ENCODE measurements at regions not wholly inside any gene's neighbourhood (a gene's known extent, or its start where the extent isn't known, plus 50 kb on each side); places are given as distances from the start of the nearest gene placed in this dataset.

DNA sequence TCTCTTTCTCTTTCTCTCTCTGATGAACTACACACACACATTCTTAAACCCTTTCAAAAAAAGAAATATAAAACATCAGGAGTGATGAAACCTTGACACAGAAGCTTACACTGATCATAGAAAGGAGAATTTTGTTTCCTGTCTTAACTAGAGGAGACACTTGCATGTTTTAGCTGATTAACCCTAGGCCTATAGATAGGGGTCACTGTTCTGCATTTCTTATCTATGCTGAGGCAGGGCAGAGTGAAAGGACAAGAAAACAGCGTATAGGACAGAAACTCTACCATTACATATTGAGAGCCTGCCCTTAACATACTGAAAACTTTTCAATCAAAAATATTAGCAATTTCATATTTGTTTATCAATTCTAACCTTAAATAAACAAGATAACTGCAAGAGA is 680.6 kb upstream of the MBL2 start:
- TF ChIP-seq EZH2 (IDR thresholded peaks at IDR 0.05) (no peak), POLR2AphosphoS5 (IDR thresholded peaks at IDR 0.05; ENCODE audit: borderline replicate concordance, low read depth, low read length) (no peak)

Data from SK-N-MC (cell line).